ENCODE measurements at regions not wholly inside any gene's neighbourhood (a gene's known extent, or its start where the extent isn't known, plus 50 kb on each side); places are given as distances from the start of the nearest gene placed in this dataset.
"Not testable (repeated sequence)": the region's sequence is repeated elsewhere in the genome, so short reads cannot be mapped to it uniquely, and the experiment has no call there.

DNA sequence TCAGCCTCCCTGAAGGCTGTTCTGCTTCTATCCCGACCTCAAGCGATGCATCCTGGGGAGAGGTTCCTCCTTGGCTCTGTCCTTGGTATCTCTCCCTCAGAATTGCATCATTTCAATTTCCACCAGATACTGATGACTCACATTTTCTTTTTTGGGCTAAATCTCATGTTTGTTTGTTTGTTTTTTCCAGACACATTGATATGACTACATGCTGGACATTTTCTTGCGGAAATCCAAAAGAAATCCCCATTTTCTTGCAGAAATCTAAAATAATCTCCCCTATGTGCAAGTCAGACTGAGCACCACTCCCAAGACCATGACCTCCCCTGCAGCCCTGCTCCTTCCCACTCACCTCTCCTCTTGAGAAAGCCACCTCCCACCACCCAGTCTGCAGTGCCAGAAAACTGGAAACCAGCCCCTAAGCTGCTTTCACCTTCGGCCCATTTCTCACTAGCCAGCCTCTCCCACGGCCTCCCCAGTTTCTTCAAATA, 260.2 kb upstream of the PRKCQ start:
- intact Hi-C loops (cut with DNase I): no loop called here
- H3K4me1 ChIP-seq (ENCODE audit: insufficient read depth): no peaks in the 10 kb centered on the region
- 66 to 77% (median 66%) methylated on average over 5 of the region's 5 CpGs for WGBS, 3 donors
- no peak for TF ChIP-seq EP300 (IDR thresholded peaks at IDR 0.05)
- no peak for TF ChIP-seq POLR2A (IDR thresholded peaks at IDR 0.05)
- TF ChIP-seq CTCF (IDR thresholded peaks at IDR 0.05): no peak
- H3K27ac ChIP-seq: no peak overlapping the region
- no peak for DNase-seq
- H3K9me3 ChIP-seq: peaks cover 0 to 8% of the 10 kb centered on the region in 2 donors
- no peak overlapping the region for H3K4me3 ChIP-seq
- H3K36me3 ChIP-seq: no peaks in the 10 kb centered on the region
- no peaks in the 10 kb centered on the region for H3K27me3 ChIP-seq

- H3K9me3 ChIP-seq: peaks cover 0 to 5% of the 10 kb centered on the region in 2 donors
- H3K27me3 ChIP-seq: no peaks in the 10 kb centered on the region
- H3K36me3 ChIP-seq: no peaks in the 10 kb centered on the region
- no peak overlapping the region for H3K4me3 ChIP-seq
- H3K27ac ChIP-seq: no peak overlapping the region
- no peak for DNase-seq
- TF ChIP-seq CTCF (IDR thresholded peaks at IDR 0.05) (no peak), POLR2A (IDR thresholded peaks at IDR 0.05) (no peak), EP300 (IDR thresholded peaks at IDR 0.05) (no peak)
- no peaks in the 10 kb centered on the region for H3K4me1 ChIP-seq (ENCODE audit: insufficient read depth)
- intact Hi-C loops (cut with DNase I): no loop called here
- WGBS, 3 donors: 70 to 83% (median 75%) methylated on average over 3 of the region's 3 CpGs
These were observed 258.0 kb upstream of the PRKCQ start for GRCh38 chr10:6838118-6838517.

DNA sequence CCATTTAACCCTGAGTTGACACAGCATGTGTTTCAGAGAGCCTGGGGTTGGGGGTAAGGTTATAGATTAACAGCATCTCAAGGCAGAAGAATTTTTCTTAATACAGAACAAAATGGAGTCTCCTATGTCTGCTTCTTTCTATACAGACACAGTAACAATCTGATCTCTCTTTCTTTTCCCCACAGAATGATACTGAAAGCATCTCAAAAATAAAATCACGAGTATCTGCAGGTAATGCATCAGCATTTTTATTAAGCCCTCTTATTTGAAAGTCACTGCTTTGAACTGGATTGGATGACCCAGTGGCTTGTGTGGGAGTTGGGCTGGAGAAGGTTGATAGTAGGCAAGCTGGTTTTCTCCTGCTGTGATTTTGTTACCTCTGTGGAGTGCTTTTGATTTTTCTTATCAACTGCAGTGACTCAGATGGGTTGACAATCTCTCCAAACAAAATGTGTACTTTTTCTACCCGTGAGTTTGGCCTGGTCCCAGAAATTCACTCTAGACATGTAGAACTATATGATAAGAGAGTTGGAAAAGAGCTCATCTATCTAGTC, 253.5 kb upstream of the PRKCQ start:
- WGBS, 3 donors: 6 to 13% (median 10%) methylated on average over 2 of the region's 2 CpGs
- no peaks in the 10 kb centered on the region for H3K36me3 ChIP-seq
- intact Hi-C loops (cut with DNase I): no loop called here
- no peaks in the 10 kb centered on the region for H3K9me3 ChIP-seq
- no peak for DNase-seq
- no peak overlapping the region for H3K27ac ChIP-seq
- no peaks in the 10 kb centered on the region for H3K4me1 ChIP-seq (ENCODE audit: insufficient read depth)
- no peaks in the 10 kb centered on the region for H3K27me3 ChIP-seq
- no peak overlapping the region for H3K4me3 ChIP-seq
- TF ChIP-seq CTCF (IDR thresholded peaks at IDR 0.05) (no peak), EP300 (IDR thresholded peaks at IDR 0.05) (no peak), POLR2A (IDR thresholded peaks at IDR 0.05) (no peak)

GRCh38 chr10:6830981-6831380, 250.9 kb upstream of the PRKCQ start:
- intact Hi-C loops (cut with DNase I); H3K9me3 ChIP-seq; H3K36me3 ChIP-seq; H3K27ac ChIP-seq; DNase-seq; H3K4me3 ChIP-seq; H3K27me3 ChIP-seq; H3K4me1 ChIP-seq (ENCODE audit: insufficient read depth): not testable (repeated sequence)
- WGBS, 3 donors: 66 to 76% (median 72%) methylated on average over 4 of the region's 4 CpGs

GRCh38 chr10:6824793-6825192, 244.7 kb upstream of the PRKCQ start:
- H3K9me3 ChIP-seq; H3K36me3 ChIP-seq; H3K4me3 ChIP-seq; H3K27ac ChIP-seq; H3K4me1 ChIP-seq (ENCODE audit: insufficient read depth); DNase-seq; H3K27me3 ChIP-seq; intact Hi-C loops (cut with DNase I): not testable (repeated sequence)
- 67 to 83% (median 71%) methylated on average over 4 to 5 of the region's 5 CpGs for WGBS, 3 donors
